ENCODE measurements at regions not wholly inside any gene's neighbourhood (a gene's known extent, or its start where the extent isn't known, plus 50 kb on each side); places are given as distances from the start of the nearest gene placed in this dataset.

DNA sequence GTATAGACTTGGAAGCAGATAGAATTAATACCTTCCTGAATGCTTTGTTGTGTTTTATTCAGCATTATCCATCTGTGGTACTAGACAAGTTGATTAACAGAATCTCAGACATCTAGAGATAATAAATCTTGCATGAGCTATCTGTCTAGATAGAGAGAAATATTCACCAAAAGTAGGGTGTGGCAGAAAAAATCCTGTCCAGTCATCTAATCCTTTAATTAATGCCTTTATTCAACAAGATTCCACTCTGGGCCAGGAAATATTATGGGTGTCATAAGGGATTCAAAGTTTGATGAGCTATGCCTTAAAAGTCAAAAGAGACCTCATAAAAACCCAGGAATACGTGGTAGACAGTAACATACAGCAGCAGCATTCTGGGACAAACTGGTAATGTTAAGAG lies 601.2 kb downstream of the LMO4 start:
- DNase-seq (ENCODE audit: low read depth, low spot score): no peak
- no peak overlapping the region for H3K27ac ChIP-seq

DNA sequence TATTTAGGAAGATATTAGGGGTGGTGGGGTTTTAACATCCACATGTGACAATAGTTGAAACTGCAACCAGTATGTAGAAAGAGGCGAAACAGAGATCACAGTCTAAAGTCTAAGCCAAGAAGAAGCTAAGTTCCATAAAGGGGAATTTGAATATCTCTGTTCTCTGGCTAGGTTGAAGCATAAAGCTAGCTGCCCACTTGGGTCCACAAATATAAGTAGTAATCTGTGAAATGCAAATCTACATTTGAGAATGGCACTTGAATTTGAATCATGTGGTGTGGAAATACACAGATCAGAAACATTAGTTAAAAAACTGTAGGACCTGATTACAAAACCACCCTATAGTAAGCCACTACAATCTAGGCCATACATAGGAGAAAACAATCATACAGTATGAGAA lies 602.1 kb downstream of the LMO4 start:
- DNase-seq (ENCODE audit: low read depth, low spot score): no peak
- H3K27ac ChIP-seq: no peak overlapping the region

- no peak for DNase-seq (ENCODE audit: low read depth, low spot score)
- no peak overlapping the region for H3K27ac ChIP-seq
Observed at GRCh38 chr1:87933171-87933570, 604.5 kb downstream of the LMO4 start.

DNA sequence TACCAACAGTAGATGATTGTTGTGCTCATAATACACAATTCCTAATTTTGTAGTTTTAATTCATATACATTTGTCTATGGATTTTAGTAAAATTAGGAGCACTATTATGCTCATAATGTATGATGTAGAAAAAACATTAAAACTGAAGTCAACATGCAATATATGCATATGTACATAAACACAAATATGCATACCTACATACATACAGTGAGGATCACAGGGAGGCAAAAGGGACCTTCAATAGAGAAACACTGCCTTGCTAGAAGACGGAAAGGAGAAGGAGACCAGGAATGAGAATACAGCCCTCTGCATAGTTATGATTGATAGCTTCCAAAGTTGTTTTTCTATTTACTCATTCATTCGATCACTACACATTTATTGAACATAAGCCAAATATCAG lies 606.5 kb downstream of the LMO4 start:
- DNase-seq (ENCODE audit: low read depth, low spot score): no peak
- H3K27ac ChIP-seq: no peak overlapping the region

GRCh38 chr1:87937831-87938395 lies 609.2 kb downstream of the LMO4 start:
- no peak for DNase-seq (ENCODE audit: low read depth, low spot score)
- no peak overlapping the region for H3K27ac ChIP-seq

GRCh38 chr1:87938631-87939030 lies 610.0 kb downstream of the LMO4 start:
- H3K27ac ChIP-seq: no peak overlapping the region
- DNase-seq (ENCODE audit: low read depth, low spot score): no peak

DNA sequence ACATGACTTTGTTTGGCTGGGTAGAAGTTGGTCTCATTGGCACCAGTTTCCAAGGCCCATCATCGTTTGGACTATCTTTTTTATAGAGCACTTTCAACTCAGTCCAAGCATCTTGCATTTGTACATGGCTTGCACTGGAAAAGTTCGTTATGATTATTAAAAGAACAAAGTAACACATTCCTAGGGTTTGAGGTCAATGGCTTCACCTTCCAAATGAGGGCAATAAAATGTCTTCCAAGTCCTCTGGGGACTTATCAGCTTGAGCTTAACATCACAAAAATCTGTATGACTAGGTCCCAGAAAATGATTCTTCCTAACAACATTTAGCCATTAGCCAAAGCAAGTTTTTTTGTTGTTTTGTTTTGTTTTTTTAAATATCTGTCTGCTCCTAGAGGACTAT lies 610.8 kb downstream of the LMO4 start:
- no peak overlapping the region for H3K27ac ChIP-seq
- DNase-seq (ENCODE audit: low read depth, low spot score): no peak

GRCh38 chr1:87940421-87940820 lies 611.7 kb downstream of the LMO4 start:
- DNase-seq (ENCODE audit: low read depth, low spot score): no peak
- H3K27ac ChIP-seq: no peak overlapping the region

GRCh38 chr1:87941337-87941946 lies 612.8 kb downstream of the LMO4 start:
- no peak overlapping the region for H3K27ac ChIP-seq
- no peak for DNase-seq (ENCODE audit: low read depth, low spot score)

- DNase-seq (ENCODE audit: low read depth, low spot score): no peak
Observed at GRCh38 chr1:87942165-87942564, 613.5 kb downstream of the LMO4 start.

DNA sequence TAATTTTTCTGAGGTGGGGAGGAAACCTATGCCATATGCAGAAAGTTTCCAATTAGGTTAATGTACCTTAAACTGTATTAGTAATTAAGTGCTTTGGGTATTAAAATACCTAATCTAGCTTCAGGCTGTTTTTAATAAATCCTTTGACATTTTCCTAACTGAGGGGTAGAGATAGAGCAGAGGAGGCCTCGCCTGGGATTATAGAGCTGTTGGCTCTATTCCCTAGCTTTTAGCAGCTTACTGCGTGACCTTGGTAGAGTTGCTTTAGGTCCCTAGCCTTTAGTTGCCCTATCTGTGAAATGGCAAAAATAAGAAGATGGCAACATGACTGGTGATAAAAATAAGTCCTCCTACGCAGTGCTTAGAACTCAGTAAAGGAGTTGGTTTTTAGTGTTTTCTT lies 621.0 kb downstream of the LMO4 start:
- DNase-seq (ENCODE audit: low read depth, low spot score): no peak
- H3K27ac ChIP-seq: no peak overlapping the region

More at GRCh38 chr1:87942165-87942564, 613.5 kb downstream of the LMO4 start:
- no peak overlapping the region for H3K27ac ChIP-seq

GRCh38 chr1:87950369-87950768 lies 621.7 kb downstream of the LMO4 start:
- H3K27ac ChIP-seq: no peak overlapping the region
- no peak for DNase-seq (ENCODE audit: low read depth, low spot score)

DNA sequence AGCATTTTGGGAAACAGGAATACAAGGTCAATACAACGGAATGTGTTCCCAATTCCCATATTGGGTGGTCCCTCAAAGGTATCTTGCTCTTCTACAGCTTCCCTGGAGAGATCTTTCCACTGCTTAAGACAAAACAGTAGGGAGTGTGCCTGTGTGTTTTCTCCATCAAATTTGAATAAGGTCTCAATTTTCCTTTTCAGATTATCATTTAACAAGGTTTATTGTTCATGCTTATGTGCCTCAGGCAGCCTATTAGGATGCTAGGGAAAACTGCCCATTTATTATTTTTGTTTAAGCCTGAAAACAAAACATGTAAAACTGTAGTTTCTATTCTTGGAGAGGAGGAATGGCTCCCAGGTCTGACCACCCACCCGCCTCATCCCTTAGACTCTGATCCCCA lies 622.7 kb downstream of the LMO4 start:
- no peak overlapping the region for H3K27ac ChIP-seq
- no peak for DNase-seq (ENCODE audit: low read depth, low spot score)

- H3K27ac ChIP-seq: no peak overlapping the region
- no peak for DNase-seq (ENCODE audit: low read depth, low spot score)
Observed at GRCh38 chr1:87951852-87952251, 623.2 kb downstream of the LMO4 start.

- no peak overlapping the region for H3K27ac ChIP-seq
- DNase-seq (ENCODE audit: low read depth, low spot score): no peak
Observed at GRCh38 chr1:87953121-87953520, 624.4 kb downstream of the LMO4 start.

- H3K27ac ChIP-seq: no peak overlapping the region
- DNase-seq (ENCODE audit: low read depth, low spot score): no peak
Observed at GRCh38 chr1:87953732-87954344, 625.2 kb downstream of the LMO4 start.

DNA sequence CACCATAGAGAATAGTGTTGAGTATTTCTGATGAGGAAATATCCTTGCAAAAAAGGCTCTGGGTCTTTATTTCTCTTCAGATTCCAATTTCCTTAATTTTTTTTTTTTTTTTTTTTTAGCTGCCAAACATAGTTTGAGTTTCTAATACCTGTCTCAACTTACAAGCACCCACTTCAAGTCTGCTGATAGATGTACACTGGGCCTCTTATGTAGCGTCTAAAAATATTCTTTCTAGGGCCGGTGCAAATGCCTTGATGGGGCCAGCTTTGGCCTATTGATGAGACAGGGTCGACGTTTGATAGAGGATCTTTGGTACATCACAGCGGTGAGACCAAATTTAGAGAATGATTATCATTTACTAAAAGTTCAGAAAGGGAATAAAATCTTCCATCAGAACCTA lies 626.4 kb downstream of the LMO4 start:
- no peak for DNase-seq (ENCODE audit: low read depth, low spot score)
- H3K27ac ChIP-seq: no peak overlapping the region

- DNase-seq (ENCODE audit: low read depth, low spot score): peak; percentile 66
- no peak overlapping the region for H3K27ac ChIP-seq
Observed at GRCh38 chr1:87956072-87956471, 627.4 kb downstream of the LMO4 start.

DNA sequence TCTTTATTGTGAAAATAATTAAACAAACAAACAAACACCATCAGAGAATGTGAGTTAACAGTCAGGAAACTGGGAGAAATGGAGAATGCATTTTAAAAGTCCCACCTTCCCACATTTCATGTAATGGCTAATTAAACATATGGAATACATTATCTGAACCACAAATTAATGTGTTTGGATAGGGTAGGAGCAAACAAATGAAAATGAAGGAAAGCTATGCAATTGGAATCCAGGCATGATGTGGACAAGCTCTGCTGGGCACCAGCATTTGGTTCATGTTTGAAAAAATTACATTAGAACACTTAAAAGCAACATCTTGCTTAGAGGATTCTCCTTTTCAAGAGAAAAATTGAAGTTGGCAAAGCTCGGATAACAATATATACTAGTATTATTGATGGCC lies 628.1 kb downstream of the LMO4 start:
- no peak for DNase-seq (ENCODE audit: low read depth, low spot score)
- H3K27ac ChIP-seq: no peak overlapping the region

GRCh38 chr1:87957331-87957730 lies 628.7 kb downstream of the LMO4 start:
- no peak for DNase-seq (ENCODE audit: low read depth, low spot score)
- H3K27ac ChIP-seq: no peak overlapping the region

DNA sequence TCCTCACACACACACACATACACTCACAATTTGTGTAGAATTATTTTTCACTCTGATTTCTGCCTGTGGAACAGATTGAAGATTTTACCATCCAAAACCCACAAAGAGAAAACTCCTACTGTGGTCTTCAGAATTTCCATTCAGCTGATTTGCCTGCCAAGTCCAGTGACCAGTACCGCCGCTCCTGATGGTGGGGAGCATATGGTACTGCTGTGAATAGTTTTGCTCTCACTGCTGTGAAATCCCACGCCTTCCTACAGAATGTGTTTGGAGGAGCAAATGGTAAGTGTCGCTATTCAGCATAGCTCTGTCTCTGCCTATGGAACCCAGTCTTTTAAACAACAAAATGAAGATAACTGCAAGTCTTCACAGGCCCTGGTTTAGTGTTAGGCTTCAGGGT lies 629.5 kb downstream of the LMO4 start:
- no peak for DNase-seq (ENCODE audit: low read depth, low spot score)

GRCh38 chr1:87958716-87959115 lies 630.0 kb downstream of the LMO4 start:
- no peak overlapping the region for H3K27ac ChIP-seq
- DNase-seq (ENCODE audit: low read depth, low spot score): no peak

More for the DNA sequence above, 629.5 kb downstream of the LMO4 start:
- H3K27ac ChIP-seq: no peak overlapping the region
